ENCODE measurements at regions not wholly inside any gene's neighbourhood (a gene's known extent, or its start where the extent isn't known, plus 50 kb on each side); places are given as distances from the start of the nearest gene placed in this dataset.

GRCh38 chr9:108603141-108603540, 252.6 kb downstream of the ACTL7B start:
- TF ChIP-seq, protein P1, sequence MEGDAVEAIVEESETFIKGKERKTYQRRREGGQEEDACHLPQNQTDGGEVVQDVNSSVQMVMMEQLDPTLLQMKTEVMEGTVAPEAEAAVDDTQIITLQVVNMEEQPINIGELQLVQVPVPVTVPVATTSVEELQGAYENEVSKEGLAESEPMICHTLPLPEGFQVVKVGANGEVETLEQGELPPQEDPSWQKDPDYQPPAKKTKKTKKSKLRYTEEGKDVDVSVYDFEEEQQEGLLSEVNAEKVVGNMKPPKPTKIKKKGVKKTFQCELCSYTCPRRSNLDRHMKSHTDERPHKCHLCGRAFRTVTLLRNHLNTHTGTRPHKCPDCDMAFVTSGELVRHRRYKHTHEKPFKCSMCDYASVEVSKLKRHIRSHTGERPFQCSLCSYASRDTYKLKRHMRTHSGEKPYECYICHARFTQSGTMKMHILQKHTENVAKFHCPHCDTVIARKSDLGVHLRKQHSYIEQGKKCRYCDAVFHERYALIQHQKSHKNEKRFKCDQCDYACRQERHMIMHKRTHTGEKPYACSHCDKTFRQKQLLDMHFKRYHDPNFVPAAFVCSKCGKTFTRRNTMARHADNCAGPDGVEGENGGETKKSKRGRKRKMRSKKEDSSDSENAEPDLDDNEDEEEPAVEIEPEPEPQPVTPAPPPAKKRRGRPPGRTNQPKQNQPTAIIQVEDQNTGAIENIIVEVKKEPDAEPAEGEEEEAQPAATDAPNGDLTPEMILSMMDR (IDR thresholded peaks at IDR 0.05; ENCODE audit: low read depth, low read length, poor library complexity, severe bottlenecking), result no peak
- no peak for TF ChIP-seq EZH2phosphoT487 (IDR thresholded peaks at IDR 0.05; ENCODE audit: borderline replicate concordance, low read length)
